HG03045 (cell line): ENCODE measurements at regions not wholly inside any gene's neighbourhood (a gene's known extent, or its start where the extent isn't known, plus 50 kb on each side); places are given as distances from the start of the nearest gene placed in this dataset.
"Not testable (repeated sequence)": the region's sequence is repeated elsewhere in the genome, so short reads cannot be mapped to it uniquely, and the experiment has no call there.

Experiments
- ATAC-seq: cut with Tn5 transposase; IDR thresholded peaks from one replicate; pipeline ENCODE4 v1.9.1; 2021; ENCODE audit warnings: mild to moderate bottlenecking, moderate library complexity; ENCODE audit not compliant: unreplicated experiment

DNA sequence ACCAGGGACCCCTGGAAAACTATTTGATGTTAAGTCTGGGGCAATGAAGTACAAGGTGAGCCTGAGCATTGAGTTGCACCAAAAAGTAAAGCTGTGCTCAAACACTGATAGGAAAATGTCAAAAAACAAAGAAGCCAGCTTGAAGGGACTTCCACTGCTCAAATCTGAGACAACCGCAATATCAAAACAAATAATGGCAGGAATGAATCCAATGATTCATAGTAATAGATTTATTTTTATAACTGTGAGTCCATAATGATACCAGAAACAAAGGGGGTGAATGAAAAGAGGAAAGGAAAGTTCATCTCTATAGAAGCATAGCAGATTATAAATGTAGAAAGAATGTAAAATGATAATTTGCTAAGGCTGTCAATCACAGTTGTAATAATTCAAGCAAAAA is 237.3 kb upstream of the ZBTB20 start:
- ATAC-seq, result no peak

DNA sequence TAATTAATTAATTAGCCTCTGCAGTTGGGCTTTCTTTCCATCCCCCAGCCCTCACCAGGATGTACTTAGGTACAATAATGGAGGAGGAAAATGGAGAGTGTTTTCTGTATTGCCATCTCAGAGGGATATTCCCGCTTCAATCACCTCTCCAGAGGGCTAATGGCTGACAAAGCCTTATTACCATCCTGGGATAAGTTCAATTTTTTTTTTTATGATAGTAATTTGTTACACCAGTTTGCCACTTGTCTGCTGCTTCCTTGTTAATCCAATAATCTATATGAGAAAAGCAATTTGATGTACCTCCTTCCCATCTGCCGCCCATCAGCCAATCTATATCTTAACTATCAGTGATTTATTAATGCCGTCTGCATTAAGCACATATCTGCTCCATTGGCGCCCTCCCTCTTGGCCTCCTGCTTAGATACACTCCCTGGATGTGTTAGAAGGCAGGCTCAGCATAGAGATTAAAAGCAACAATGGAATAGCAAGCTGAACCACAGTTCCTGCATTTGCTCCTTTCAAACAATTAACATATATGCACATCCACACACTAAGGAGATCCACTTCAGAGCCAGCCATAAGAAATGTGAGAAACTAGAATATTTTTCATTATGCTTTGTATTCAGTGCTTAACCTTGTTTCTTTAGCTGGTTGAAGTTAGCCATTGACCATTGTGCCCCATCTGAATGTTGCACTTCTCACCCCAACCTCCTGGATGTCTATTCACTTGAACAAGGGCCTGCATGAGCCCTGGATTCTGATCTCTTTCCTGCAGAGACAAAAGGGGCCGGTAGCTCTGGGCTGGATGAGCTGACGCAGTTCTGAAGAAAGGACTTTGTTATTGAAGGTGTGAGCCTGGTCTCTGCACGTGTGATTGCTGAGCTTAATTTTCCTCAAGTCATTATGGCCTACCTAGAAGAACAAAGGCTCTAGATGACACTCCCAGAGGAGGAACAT is 237.3 kb upstream of the GAP43 start:
- ATAC-seq, result no peak

DNA sequence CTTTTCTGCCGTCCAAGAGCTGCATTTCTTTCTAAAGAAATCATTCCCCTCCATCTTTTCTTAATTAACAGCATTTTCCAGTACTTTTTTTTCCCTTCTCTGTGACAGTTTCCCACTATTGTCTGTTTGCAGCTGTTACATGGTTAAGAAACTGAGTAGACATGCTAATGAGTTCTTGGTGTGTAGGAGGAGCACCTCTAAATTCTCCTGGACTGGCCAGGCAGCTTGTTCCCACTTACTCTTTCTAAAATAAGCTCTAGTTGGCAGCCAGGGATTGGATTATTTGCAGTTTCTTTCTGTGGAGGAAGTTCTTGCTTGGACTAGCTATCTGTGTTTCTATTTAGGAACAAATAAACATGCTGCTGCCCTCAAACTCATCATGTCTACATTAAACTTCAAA is 235.1 kb upstream of the GAP43 start:
- ATAC-seq, result no peak

DNA sequence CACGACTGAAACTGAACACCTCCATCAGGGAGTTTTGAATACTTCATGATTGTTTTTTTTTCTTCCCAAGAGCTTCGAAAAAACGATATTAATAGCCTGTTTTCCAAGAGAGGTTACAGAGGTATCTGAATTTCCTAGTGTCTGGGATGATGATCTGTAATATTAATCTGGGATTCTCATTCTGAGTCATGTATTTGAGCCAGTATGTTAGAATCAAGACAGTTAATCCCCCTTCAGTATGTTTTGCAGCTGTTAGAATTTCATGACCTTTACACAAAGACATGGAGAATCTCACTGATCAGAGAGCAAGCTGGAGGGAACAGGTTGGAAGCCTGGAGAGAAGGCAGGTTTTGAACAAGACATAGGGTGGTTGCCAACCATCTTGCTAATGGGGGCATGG is 234.5 kb upstream of the GAP43 start:
- ATAC-seq, result no peak

DNA sequence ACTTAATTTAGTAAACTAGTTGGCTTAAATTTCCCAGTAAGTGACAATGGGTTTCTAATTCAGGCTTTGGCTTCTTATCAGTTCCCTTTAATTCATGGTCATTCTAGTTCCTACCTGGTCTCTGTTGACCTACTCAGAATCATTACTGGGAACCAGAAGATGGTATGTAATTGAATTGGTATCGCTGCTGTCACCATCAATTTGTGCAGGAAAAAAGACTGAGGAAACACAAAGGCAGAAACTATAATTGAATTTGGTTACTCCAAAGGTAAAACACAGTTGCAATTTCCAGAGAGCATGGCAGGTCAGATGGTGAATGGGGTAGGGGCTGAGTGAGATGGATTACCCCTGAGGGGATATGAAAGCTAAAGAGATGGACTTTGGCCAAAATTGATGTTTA is 226.5 kb upstream of the GAP43 start:
- no peak for ATAC-seq

DNA sequence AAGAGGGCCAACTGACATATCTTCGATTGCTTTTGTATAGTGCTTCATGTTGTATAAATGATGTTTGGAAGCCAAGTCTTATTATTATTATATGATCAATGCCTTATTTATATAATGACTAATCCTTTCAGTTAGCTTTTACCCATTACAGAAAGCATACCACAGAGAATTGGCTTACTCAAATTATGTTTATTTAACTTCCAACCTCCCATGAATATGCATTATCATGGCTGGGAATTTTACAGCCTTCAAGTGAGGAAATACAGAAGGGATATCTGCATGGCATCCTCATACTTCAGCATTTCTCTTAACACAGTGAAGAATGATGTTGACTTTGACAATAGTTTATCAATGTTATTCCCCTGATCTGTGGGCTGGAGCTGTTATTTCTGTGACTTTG is 225.9 kb upstream of the GAP43 start:
- ATAC-seq, result no peak

DNA sequence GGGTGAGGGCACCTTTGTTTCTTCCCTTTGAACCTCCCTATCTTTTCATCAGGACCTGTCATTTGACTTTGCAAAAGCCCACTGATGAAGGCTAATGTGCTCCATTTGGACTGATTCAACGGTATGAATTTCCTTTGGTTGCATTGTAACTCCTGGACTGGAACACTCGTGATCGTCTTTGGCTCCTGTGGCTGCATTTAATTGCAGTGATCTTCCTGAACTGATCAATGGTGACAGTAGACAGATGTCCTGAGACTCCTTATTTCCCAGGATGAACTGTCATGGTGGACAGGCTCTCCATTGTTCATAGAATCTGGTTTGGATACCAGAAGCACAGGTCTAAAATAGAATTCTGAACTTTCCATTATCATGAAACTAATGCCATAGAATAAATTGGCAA is 224.8 kb upstream of the GAP43 start:
- ATAC-seq, result no peak

DNA sequence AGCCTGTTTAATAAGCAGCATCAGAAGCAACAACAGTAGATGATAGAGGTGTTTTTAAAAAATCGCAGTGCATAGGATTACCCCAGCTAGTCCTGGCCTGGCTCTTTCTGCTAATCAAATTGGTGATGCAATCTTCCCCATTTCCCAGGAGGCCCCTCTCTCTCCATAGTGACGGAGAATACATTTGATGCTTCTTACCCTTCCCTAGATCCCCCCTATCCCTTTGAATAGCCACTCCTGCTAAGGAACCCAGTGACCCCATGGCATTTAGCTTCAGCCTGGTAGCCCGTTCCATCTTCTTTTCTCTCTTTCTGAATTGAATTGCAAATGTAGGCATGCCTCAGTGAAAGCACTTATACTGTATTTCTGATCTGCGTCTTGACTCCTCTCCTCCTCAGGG is 223.6 kb upstream of the GAP43 start:
- no peak for ATAC-seq

DNA sequence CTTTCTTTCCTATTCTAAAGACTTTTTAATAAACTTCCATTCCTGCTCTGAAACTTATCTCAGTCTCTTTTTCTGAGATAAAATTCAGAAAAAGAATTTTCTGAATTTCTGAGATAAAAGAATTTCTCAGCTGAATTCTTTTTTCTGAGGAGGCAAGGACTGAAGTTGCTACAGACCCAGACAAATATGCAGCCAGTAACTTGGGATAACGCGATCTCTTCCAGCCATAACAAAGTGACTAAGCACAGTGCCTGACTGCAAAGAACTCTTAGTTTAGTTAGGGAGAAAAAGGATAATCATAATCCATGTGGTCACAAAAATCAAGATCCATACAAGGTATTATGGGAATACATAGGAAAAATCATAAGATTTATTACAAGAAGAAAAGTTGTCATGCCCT is 222.0 kb upstream of the GAP43 start:
- ATAC-seq, result no peak

DNA sequence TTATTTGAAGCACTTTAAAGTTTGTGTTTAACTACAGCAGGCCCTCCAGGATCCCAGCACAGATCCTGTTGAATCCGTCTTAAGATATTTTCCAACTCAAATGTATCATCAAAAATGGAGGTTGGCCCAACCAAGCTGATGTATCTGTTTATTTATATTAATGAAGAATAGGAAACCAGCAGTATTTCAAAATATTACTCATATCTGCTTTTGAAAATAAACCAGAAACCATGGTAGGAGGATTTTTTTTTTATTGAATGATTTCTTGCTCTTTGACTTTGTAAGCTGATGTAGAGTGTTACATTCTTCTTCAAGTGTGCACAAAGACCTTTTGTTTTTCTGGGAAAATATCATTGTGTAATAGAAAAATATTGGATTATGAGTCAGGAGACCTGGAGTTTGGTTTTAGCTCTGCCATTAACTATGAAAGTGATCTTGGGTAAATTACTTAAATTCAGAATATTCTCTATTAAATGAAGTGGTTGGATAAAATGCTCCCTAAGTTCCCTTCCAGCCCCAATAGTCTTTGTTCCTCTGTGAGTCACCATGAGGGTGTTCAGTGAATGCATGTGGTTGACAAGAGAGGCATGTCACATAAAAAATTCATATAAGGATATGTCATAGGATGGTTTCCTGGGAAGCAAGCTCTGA is 221.3 kb upstream of the GAP43 start:
- no peak for ATAC-seq

DNA sequence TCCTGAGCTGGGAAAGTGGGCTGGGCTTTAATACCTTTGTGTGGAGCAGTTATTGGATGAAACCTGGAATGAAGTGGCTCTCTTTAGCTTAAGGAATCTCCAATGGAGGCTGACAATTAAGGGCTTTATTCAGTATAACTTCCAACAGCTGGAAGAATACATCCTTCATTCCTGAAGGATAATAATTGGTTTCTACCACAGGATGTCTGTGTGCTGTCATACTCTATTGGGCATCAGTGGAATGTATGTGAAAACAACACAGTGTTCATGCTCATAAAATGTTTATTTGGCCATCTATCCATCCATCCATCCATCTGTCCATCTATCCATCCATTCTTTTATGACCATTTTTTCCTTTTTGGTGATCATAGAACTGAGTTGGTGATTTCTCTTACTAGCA is 220.7 kb upstream of the GAP43 start:
- ATAC-seq, result no peak

DNA sequence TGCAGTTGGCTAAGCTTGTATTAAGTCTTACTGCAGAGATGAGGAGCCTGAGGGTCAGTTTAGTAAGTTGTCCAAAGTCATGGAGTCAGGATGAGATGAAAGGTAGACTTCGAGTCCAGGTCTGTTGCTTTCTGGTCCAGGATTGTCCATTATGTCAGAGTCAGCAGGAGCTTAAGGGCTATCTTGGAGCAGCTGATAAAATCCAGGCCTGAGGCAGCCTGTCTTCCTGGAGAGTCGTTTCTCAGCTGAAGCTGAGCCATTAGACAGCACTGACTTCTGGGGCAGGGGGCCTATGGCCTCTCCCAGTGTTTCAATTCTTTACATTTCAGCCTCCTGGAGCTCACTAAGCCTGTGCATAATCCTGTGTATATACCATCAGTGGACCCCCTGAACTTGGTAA is 219.5 kb upstream of the GAP43 start:
- no peak for ATAC-seq

DNA sequence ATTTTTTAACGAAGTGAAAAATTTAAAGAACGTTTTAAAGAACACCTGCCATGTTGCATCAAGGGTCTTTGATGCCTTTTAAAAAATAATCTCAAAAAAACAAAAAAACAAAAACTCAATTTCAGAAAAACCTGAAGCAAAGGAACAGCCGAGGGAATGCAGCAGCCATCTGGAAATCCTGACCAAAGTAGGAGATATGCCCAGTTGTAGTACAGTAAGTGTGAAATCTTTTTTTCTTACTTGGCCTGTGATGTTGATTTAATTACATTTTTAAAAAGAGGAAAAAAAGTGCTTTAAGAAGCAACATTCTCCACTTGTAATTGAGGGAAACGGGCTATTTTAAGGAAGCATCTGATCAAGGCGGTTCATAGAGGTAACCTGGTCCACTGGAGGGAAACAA is 213.7 kb upstream of the GAP43 start:
- ATAC-seq, result no peak

DNA sequence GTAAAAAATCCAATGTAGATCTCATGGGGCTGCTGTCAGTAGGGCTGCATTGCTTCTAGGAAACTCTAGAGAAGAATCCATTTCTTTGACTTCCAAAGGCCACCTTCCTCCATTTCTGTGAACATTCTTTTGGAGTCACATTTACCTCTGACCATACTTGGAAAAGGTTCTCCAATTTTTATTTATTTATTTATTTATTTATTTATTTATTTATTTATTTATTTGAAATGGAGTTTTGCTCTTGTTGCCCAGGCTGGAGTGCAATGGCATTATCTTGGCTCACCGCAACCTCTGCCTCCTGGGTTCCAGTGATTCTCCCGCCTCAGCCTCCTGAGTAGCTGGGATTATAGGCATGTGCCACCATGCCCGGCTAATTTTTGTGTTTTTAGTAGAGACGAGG is 208.7 kb upstream of the GAP43 start:
- ATAC-seq, result not testable (repeated sequence)

DNA sequence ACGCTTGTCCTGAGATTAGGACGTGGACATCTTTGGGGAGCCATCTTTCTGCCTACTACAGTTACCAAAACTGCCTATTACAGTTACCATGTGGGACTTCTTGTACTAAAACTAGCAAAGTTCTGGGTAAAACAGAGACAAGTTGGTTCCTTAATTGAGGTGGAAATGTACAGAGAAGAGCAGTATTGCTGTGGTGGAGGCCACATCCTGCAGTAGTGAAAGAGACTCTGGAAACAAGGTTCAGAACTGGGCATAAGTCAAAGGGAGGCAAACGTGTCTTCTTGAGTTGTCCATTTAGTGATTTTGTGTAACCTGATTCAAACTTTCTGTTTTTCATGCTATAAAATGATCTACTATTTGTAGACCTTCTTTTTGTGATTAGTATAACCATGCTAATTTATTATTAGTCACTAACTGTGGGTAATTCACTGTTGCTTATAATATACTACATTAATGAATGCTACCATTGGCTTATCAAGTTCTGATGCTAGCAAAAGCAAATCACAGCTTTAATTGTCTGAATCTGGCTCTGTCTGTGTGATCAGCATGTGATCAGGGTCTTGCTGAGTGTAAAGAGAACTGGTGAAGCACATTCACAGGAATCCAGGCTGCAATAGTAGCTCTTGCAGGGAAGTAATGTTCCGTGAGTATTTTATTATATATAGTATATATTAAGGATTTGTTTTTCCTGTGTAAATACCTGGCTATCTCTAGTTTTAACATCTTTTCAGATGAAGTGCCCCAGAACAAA is 207.9 kb upstream of the GAP43 start:
- ATAC-seq, result no peak

DNA sequence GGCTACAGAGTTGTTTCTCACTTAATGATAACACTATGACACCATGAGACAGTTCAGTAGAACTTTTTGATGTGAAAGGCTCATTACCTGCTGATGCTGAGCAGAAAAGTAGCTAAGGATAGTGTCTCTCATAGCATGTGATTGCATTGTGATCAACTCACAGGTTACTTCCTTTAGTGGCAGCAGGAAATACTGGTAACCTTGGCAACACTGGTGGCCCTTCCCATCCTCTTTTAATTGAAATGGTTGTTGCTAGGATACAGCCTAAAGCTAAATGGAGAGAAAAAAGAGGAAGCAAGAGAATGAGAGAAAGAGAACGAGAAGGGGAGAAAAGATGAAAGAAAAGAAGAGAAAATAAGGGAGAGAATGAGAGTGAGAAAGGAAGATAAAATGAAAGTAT is 204.7 kb upstream of the GAP43 start:
- no peak for ATAC-seq

DNA sequence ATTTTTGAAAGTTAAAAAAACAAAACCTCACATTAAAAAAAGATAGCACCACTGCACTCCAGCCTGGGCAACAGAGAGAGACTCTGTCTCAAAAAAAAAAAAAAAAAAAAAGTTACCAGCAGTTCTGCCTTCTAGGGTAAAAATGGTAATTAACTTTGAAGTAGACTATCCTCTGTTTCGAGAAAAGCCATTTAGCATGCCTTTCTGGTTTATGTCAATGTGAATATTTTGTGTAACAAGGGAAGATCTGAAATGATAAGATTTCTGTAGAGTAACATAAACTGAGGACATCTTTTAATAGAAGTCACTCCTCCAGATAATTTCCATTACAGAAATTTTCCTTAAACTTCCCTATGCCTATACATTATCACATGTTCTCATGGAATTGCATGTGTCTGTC is 203.2 kb upstream of the GAP43 start:
- ATAC-seq, result no peak

DNA sequence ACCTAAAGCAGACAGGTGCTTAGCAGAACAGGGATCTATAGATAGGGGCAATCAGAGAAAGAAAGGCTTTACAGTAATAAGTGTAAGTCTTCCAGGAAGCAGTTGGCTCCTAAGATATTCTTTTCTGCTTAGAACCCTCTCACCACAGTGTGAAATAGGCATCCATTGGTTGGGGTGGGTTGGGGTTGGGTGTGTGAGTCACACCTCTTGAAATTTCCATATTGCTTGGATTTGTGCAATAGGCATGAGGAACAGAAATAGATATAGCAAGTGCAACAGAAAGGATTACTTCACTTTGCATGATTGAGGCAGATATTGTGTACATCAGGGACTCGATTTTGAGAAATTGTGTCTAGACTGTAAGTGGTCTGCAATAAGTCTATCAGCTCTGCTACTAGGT is 200.1 kb upstream of the GAP43 start:
- no peak for ATAC-seq

DNA sequence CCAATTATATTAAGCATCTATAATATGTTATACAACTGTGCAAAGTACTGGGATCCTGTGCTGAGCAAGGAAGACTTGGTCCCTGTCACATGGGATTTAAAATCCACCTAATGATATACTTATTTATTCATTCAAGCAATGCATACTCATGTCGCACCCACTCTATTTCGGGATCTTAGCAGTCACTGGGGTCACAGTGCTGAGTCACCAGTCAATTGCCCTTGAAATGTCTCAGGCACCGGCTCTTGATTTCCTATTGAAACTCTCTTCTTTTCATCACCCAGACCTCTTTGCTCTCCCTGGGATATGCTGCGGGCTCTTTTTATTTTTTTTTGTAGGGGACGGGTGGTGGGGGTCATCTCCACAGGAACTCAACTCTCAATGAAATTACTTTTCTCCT is 194.5 kb upstream of the GAP43 start:
- no peak for ATAC-seq

DNA sequence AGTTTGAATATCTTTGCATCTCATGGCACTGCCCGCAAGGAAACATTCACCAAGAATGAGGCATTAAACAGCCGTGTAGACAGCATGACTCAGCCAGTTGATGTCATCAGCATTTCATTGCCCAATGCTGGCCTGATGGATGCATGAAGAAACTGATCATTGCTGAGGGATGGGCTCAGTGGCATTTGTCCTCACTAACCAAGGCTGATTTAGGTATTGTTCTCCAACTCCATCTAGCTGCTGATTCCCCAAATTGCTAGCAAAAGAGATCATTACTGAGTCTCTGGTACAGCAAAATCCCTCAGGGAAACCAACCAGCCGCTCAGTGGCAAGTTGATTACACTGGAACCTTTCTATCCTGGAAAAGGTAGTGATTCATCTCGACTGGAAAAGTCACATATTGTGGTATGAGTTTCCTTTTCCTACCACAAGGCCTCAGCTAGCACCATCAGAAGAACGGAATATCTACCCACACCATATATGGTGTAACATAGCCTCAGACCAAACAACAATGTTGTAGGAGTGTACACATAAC is 186.5 kb upstream of the GAP43 start:
- no peak for ATAC-seq

DNA sequence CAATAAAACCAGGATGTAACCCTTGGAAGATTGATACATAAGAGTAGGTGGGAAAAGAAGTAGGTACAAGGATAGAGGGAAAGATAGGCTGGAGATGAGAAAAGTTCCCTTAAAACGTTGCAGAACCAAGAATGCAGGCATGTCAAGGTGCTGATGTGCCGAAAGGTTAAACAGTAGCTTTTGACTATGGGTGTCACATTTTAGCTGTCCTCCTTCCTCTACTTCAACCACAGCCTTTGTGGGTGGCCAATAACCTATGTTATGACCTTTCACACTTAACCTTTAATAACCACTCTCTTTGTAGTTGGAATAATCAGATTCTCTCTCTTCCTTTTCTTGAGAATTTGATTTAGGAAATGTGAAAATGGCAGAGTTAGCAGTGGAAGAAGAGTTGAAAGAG is 184.5 kb upstream of the GAP43 start:
- ATAC-seq, result no peak

DNA sequence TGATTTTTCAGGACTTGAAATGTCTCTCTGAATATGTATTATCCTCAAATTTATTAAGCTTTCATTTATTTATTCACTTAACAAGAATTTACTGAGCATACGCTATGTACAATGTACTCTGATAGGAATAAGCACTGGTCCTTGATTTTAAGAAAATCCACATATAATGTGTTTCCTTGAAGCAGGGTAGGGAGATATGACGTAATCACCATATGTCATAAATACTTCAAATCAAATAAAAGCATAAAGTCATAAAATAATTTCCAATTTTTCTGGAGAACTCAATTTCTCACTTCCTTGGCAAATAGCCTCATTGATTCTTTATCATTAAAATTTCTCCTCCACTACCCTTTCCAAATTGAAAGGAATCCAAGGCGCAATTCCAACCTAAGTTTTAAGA is 177.8 kb upstream of the GAP43 start:
- no peak for ATAC-seq
